ENCODE measurements at regions not wholly inside any gene's neighbourhood (a gene's known extent, or its start where the extent isn't known, plus 50 kb on each side); places are given as distances from the start of the nearest gene placed in this dataset.
"Not testable (repeated sequence)": the region's sequence is repeated elsewhere in the genome, so short reads cannot be mapped to it uniquely, and the experiment has no call there.

GRCh38 chr9:78132701-78133058 is 101.1 kb upstream of the GNAQ start:
- Mint-ChIP-seq H3K27ac (no peak overlapping the region), H3K27me3 (peaks cover 34% of the 10 kb centered on the region), H3K9me3 (peaks cover 4% of the 10 kb centered on the region), H3K4me1 (peaks cover 8% of the 10 kb centered on the region), H3K36me3 (peaks cover 3% of the 10 kb centered on the region), H3K4me3 (no peak overlapping the region)
- no peak for ATAC-seq

GRCh38 chr9:78131969-78132700 is 100.5 kb upstream of the GNAQ start:
- H3K4me3 Mint-ChIP-seq, result no peak overlapping the region

GRCh38 chr9:78130853-78131252 is 99.2 kb upstream of the GNAQ start:
- Mint-ChIP-seq H3K27ac (no peak overlapping the region), H3K4me1 (peaks cover 8% of the 10 kb centered on the region), H3K4me3 (no peak overlapping the region), H3K36me3 (no peaks in the 10 kb centered on the region), H3K27me3 (peaks cover 40% of the 10 kb centered on the region), H3K9me3 (no peaks in the 10 kb centered on the region)
- ATAC-seq, result no peak

More at GRCh38 chr9:78131969-78132700, 100.5 kb upstream of the GNAQ start:
- Mint-ChIP-seq H3K27me3 (peaks cover 39% of the 10 kb centered on the region), H3K27ac (no peak overlapping the region), H3K9me3 (peaks cover under 1% of the 10 kb centered on the region), H3K4me1 (peaks cover 8% of the 10 kb centered on the region), H3K36me3 (no peaks in the 10 kb centered on the region)
- ATAC-seq, result no peak

GRCh38 chr9:78130004-78130403 is 98.4 kb upstream of the GNAQ start:
- Mint-ChIP-seq H3K27ac (no peak overlapping the region), H3K4me3 (no peak overlapping the region)
- ATAC-seq, result no peak

GRCh38 chr9:78127279-78128225 is 95.9 kb upstream of the GNAQ start:
- Mint-ChIP-seq H3K4me1 (peaks cover 3% of the 10 kb centered on the region), H3K27me3 (peaks cover 58% of the 10 kb centered on the region), H3K4me3 (no peak overlapping the region), H3K27ac (no peak overlapping the region), H3K9me3 (peaks cover 4% of the 10 kb centered on the region), H3K36me3 (no peaks in the 10 kb centered on the region)
- no peak for ATAC-seq

More at GRCh38 chr9:78130004-78130403, 98.4 kb upstream of the GNAQ start:
- H3K27me3 Mint-ChIP-seq, result peaks cover 40% of the 10 kb centered on the region
- no peaks in the 10 kb centered on the region for H3K36me3 Mint-ChIP-seq
- no peaks in the 10 kb centered on the region for H3K9me3 Mint-ChIP-seq
- H3K4me1 Mint-ChIP-seq, result peaks cover 8% of the 10 kb centered on the region

- Mint-ChIP-seq H3K4me3 (no peak overlapping the region), H3K36me3 (no peaks in the 10 kb centered on the region), H3K27ac (no peak overlapping the region), H3K9me3 (peaks cover 4% of the 10 kb centered on the region), H3K27me3 (peaks cover 71% of the 10 kb centered on the region), H3K4me1 (peaks cover 16% of the 10 kb centered on the region)
- no peak for ATAC-seq
Measured at GRCh38 chr9:78123808-78124207, 92.2 kb upstream of the GNAQ start.

- peaks cover 4% of the 10 kb centered on the region for H3K9me3 Mint-ChIP-seq
- no peaks in the 10 kb centered on the region for H3K36me3 Mint-ChIP-seq
- no peak overlapping the region for H3K4me3 Mint-ChIP-seq
- ATAC-seq, result no peak
- peaks cover 24% of the 10 kb centered on the region for H3K4me1 Mint-ChIP-seq
- no peak overlapping the region for H3K27ac Mint-ChIP-seq
- peaks cover 59% of the 10 kb centered on the region for H3K27me3 Mint-ChIP-seq
Measured at GRCh38 chr9:78122631-78123030, 91.0 kb upstream of the GNAQ start.

- peaks cover 24% of the 10 kb centered on the region for H3K4me1 Mint-ChIP-seq
- peaks cover 53% of the 10 kb centered on the region for H3K27me3 Mint-ChIP-seq
- H3K36me3 Mint-ChIP-seq, result no peaks in the 10 kb centered on the region
- H3K27ac Mint-ChIP-seq, result no peak overlapping the region
- no peak overlapping the region for H3K4me3 Mint-ChIP-seq
- ATAC-seq, result no peak
- H3K9me3 Mint-ChIP-seq, result peaks cover 4% of the 10 kb centered on the region
Measured at GRCh38 chr9:78121488-78121887, 89.9 kb upstream of the GNAQ start.

- H3K4me3 Mint-ChIP-seq, result no peak overlapping the region
- H3K4me1 Mint-ChIP-seq, result peaks cover 36% of the 10 kb centered on the region
- peaks cover 40% of the 10 kb centered on the region for H3K27me3 Mint-ChIP-seq
- H3K9me3 Mint-ChIP-seq, result peaks cover 4% of the 10 kb centered on the region
- peak; percentile 98 for ATAC-seq
- no peaks in the 10 kb centered on the region for H3K36me3 Mint-ChIP-seq
- no peak overlapping the region for H3K27ac Mint-ChIP-seq
Measured at GRCh38 chr9:78118742-78119473, 87.3 kb upstream of the GNAQ start.

- peaks cover 39% of the 10 kb centered on the region for H3K27me3 Mint-ChIP-seq
- H3K4me1 Mint-ChIP-seq, result peaks cover 30% of the 10 kb centered on the region
- H3K36me3 Mint-ChIP-seq, result peaks cover 7% of the 10 kb centered on the region
- H3K4me3 Mint-ChIP-seq, result no peak overlapping the region
- no peak overlapping the region for H3K27ac Mint-ChIP-seq
- peaks cover 3% of the 10 kb centered on the region for H3K9me3 Mint-ChIP-seq
- no peak for ATAC-seq
Measured at GRCh38 chr9:78115073-78115472, 83.5 kb upstream of the GNAQ start.

- no peak overlapping the region for H3K4me3 Mint-ChIP-seq
- peaks cover 7% of the 10 kb centered on the region for H3K36me3 Mint-ChIP-seq
- peaks cover 3% of the 10 kb centered on the region for H3K9me3 Mint-ChIP-seq
- H3K27me3 Mint-ChIP-seq, result peaks cover 43% of the 10 kb centered on the region
- peaks cover 28% of the 10 kb centered on the region for H3K4me1 Mint-ChIP-seq
- H3K27ac Mint-ChIP-seq, result no peak overlapping the region
- ATAC-seq, result no peak
Measured at GRCh38 chr9:78114581-78114980, 83.0 kb upstream of the GNAQ start.

GRCh38 chr9:78112406-78112805 is 80.8 kb upstream of the GNAQ start:
- Mint-ChIP-seq H3K27me3 (peaks cover 61% of the 10 kb centered on the region), H3K36me3 (peaks cover 12% of the 10 kb centered on the region), H3K27ac (no peak overlapping the region), H3K9me3 (peaks cover 7% of the 10 kb centered on the region), H3K4me3 (no peak overlapping the region), H3K4me1 (peaks cover 12% of the 10 kb centered on the region)
- no peak for ATAC-seq

- ATAC-seq, result no peak
- H3K27me3 Mint-ChIP-seq, result peaks cover 61% of the 10 kb centered on the region
- no peak overlapping the region for H3K27ac Mint-ChIP-seq
- peaks cover 15% of the 10 kb centered on the region for H3K36me3 Mint-ChIP-seq
- no peak overlapping the region for H3K4me3 Mint-ChIP-seq
- H3K9me3 Mint-ChIP-seq, result peaks cover 8% of the 10 kb centered on the region
- H3K4me1 Mint-ChIP-seq, result peaks cover 15% of the 10 kb centered on the region
Measured at GRCh38 chr9:78112004-78112403, 80.4 kb upstream of the GNAQ start.

- peaks cover 13% of the 10 kb centered on the region for H3K9me3 Mint-ChIP-seq
- H3K36me3 Mint-ChIP-seq, result peaks cover 17% of the 10 kb centered on the region
- H3K4me1 Mint-ChIP-seq, result peaks cover 14% of the 10 kb centered on the region
- H3K27ac Mint-ChIP-seq, result no peak overlapping the region
- no peak for ATAC-seq
- H3K27me3 Mint-ChIP-seq, result peaks cover 56% of the 10 kb centered on the region
- no peak overlapping the region for H3K4me3 Mint-ChIP-seq
Measured at GRCh38 chr9:78109075-78109474, 77.5 kb upstream of the GNAQ start.

GRCh38 chr9:78106586-78106985 is 75.0 kb upstream of the GNAQ start:
- not testable (repeated sequence) for H3K4me3 Mint-ChIP-seq, H3K9me3 Mint-ChIP-seq, H3K27ac Mint-ChIP-seq, ATAC-seq
- Mint-ChIP-seq H3K27me3 (peaks cover 35% of the 10 kb centered on the region), H3K36me3 (peaks cover 12% of the 10 kb centered on the region), H3K4me1 (peaks cover 22% of the 10 kb centered on the region)

Measured in stimulated activated memory B cell treated with anti-CD40 and anti-IgM and Interleukin-4, amounts not matched to agents 10 μg/mL and 1 μg/mL and 100 μg/mL, for 72 hours (primary cell).